Upper lobe of left lung (tissue), 4 donors: ENCODE measurements at regions not wholly inside any gene's neighbourhood (a gene's known extent, or its start where the extent isn't known, plus 50 kb on each side); places are given as distances from the start of the nearest gene placed in this dataset.

Experiments used
- EP300 ChIP-seq, 4 donors: sonication (generic); formaldehyde crosslinking; IDR thresholded peaks; one replicate each; pipeline ENCODE4 v1.5.1; 2017; ENCODE audit warnings: antibody characterized with exemption in 4 of 4, control low read depth in 2 of 4
- POLR2A ChIP-seq, 4 donors: fragments of 450-650 bp; IDR thresholded peaks; one replicate each; pipeline ENCODE4 v1.5.1; 2016 to 2017; ENCODE audit warnings: antibody characterized with exemption in 4 of 4, mild to moderate bottlenecking in 2 of 4
- TF ChIP-seq, protein P1 (sequence below), 6 experiments: fragments of 450-650 bp in 4 of 6; fragments of 200-600 bp in 2 of 6; sonication (generic) in 2 of 6; IDR thresholded peaks; one replicate each; pipeline ENCODE4 v1.5.1; 2016 to 2019; ENCODE audit warnings: antibody characterized with exemption in 6 of 6

- TF ChIP-seq POLR2A (IDR thresholded peaks at IDR 0.05) (no peak), EP300 (IDR thresholded peaks at IDR 0.05) (no peak)
- TF ChIP-seq, protein P1, sequence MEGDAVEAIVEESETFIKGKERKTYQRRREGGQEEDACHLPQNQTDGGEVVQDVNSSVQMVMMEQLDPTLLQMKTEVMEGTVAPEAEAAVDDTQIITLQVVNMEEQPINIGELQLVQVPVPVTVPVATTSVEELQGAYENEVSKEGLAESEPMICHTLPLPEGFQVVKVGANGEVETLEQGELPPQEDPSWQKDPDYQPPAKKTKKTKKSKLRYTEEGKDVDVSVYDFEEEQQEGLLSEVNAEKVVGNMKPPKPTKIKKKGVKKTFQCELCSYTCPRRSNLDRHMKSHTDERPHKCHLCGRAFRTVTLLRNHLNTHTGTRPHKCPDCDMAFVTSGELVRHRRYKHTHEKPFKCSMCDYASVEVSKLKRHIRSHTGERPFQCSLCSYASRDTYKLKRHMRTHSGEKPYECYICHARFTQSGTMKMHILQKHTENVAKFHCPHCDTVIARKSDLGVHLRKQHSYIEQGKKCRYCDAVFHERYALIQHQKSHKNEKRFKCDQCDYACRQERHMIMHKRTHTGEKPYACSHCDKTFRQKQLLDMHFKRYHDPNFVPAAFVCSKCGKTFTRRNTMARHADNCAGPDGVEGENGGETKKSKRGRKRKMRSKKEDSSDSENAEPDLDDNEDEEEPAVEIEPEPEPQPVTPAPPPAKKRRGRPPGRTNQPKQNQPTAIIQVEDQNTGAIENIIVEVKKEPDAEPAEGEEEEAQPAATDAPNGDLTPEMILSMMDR (IDR thresholded peaks at IDR 0.05): no peak
These were observed 171.1 kb upstream of the ATP11B start for GRCh38 chr3:182622241-182622545.
